Endothelial cell of umbilical vein (primary cell): ENCODE measurements at regions not wholly inside any gene's neighbourhood (a gene's known extent, or its start where the extent isn't known, plus 50 kb on each side); places are given as distances from the start of the nearest gene placed in this dataset.

Experiments used
- EZH2 ChIP-seq: IDR thresholded peaks from 2 replicates; pipeline ENCODE4 v1.6.1; 2012; ENCODE audit warnings: borderline replicate concordance, low read depth, mild to moderate bottlenecking, moderate library complexity, low read length, inconsistent platforms; ENCODE audit not compliant: severe bottlenecking
- JUN ChIP-seq: IDR thresholded peaks from 2 replicates; pipeline ENCODE4 v1.6.1; 2011; ENCODE audit warnings: borderline replicate concordance, low read depth; ENCODE audit not compliant: insufficient read length, insufficient read depth
- POLR2A ChIP-seq: IDR thresholded peaks from 2 replicates; pipeline ENCODE4 v1.6.1; 2012; ENCODE audit warnings: low read depth, mild to moderate bottlenecking, control low read depth, low read length
- POLR2AphosphoS5 ChIP-seq: IDR thresholded peaks from 2 replicates; pipeline ENCODE4 v1.6.1; 2012; ENCODE audit warnings: low read depth, mild to moderate bottlenecking, control low read depth, low read length, moderate library complexity; ENCODE audit not compliant: insufficient read depth
- TF ChIP-seq, protein P1 (sequence below), 2 donors: IDR thresholded peaks; 1 replicate in 1 of 2; 2 replicates in 1 of 2; pipeline ENCODE4 v1.5.1; 2011; ENCODE audit warnings: low read length in 2 of 2, mild to moderate bottlenecking in 2 of 2, moderate library complexity in 2 of 2, control low read depth in 1 of 2, inconsistent platforms in 1 of 2, low read depth in 1 of 2; ENCODE audit not compliant: insufficient read depth in 1 of 2; ENCODE audit errors: extremely low read depth in 1 of 2
- TF ChIP-seq, protein P2 (sequence below): IDR thresholded peaks from 2 replicates; pipeline ENCODE4 v1.6.1; 2011; ENCODE audit not compliant: insufficient read depth, insufficient read length

DNA sequence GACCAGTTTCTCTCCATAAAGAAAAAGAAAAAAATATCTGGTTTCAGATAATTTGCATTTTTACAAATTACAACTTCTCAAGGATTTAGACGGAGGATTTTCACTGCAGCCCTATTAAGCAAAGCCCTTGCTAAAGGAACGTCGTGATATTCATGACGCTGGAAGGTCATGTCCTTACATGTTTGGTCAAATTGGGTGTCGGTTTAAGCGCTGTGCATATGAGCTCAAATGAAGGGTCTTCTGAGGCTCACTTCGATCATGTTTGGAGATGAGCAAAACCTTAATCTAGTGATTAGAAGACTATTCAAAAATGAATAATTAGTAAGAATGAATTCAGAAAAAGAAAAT, 67.3 kb upstream of the USP15 start:
- TF ChIP-seq, protein P1, sequence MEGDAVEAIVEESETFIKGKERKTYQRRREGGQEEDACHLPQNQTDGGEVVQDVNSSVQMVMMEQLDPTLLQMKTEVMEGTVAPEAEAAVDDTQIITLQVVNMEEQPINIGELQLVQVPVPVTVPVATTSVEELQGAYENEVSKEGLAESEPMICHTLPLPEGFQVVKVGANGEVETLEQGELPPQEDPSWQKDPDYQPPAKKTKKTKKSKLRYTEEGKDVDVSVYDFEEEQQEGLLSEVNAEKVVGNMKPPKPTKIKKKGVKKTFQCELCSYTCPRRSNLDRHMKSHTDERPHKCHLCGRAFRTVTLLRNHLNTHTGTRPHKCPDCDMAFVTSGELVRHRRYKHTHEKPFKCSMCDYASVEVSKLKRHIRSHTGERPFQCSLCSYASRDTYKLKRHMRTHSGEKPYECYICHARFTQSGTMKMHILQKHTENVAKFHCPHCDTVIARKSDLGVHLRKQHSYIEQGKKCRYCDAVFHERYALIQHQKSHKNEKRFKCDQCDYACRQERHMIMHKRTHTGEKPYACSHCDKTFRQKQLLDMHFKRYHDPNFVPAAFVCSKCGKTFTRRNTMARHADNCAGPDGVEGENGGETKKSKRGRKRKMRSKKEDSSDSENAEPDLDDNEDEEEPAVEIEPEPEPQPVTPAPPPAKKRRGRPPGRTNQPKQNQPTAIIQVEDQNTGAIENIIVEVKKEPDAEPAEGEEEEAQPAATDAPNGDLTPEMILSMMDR (IDR thresholded peaks at IDR 0.05; ENCODE audit: extremely low read depth in 1 of 2, insufficient read depth in 1 of 2, low read depth in 1 of 2, low read length in 2 of 2): no peak
- TF ChIP-seq POLR2A (no peak), EZH2 (no peak), JUN (no peak), POLR2AphosphoS5 (no peak)
- TF ChIP-seq, protein P2, sequence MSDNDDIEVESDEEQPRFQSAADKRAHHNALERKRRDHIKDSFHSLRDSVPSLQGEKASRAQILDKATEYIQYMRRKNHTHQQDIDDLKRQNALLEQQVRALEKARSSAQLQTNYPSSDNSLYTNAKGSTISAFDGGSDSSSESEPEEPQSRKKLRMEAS: no peak
